ENCODE measurements at regions not wholly inside any gene's neighbourhood (a gene's known extent, or its start where the extent isn't known, plus 50 kb on each side); places are given as distances from the start of the nearest gene placed in this dataset.
A peak's percentile ranks its signal among the peaks of the same experiment; 100 is the strongest.

GRCh38 chr9:79812507-79813257 is 240.9 kb downstream of the TLE4 start:
- Mint-ChIP-seq H3K4me1 (peaks cover 22 to 54% of the 10 kb centered on the region in 2 donors), H3K27me3 (peaks cover 0 to 8% of the 10 kb centered on the region in 2 donors), H3K9me3 (no peaks in the 10 kb centered on the region), H3K27ac (peak overlapping the region; percentile 89), H3K36me3 (peaks cover 0 to 3% of the 10 kb centered on the region in 2 donors), H3K4me3 (peak overlapping the region; percentile 70 to 78)
- ATAC-seq (replicated peaks): peak; percentile 87 to 88
- peak; percentile 51 for DNase-seq

- peaks cover 0 to 8% of the 10 kb centered on the region in 2 donors for H3K27me3 Mint-ChIP-seq
- H3K27ac Mint-ChIP-seq: peak overlapping the region; percentile 89
- H3K4me1 Mint-ChIP-seq: peaks cover 18 to 49% of the 10 kb centered on the region in 2 donors
- H3K36me3 Mint-ChIP-seq: peaks cover 0 to 3% of the 10 kb centered on the region in 2 donors
- H3K9me3 Mint-ChIP-seq: no peaks in the 10 kb centered on the region
- ATAC-seq (replicated peaks): peak; percentile 63 to 65
- DNase-seq: no peak
- peak overlapping the region; percentile 70 to 78 for H3K4me3 Mint-ChIP-seq
These were observed 240.3 kb downstream of the TLE4 start for GRCh38 chr9:79812099-79812498.

- peaks cover 0 to 3% of the 10 kb centered on the region in 2 donors for H3K36me3 Mint-ChIP-seq
- ATAC-seq (replicated peaks): no peak
- H3K9me3 Mint-ChIP-seq: no peaks in the 10 kb centered on the region
- H3K27ac Mint-ChIP-seq: no peak overlapping the region
- H3K27me3 Mint-ChIP-seq: no peaks in the 10 kb centered on the region
- no peak overlapping the region for H3K4me3 Mint-ChIP-seq
- no peak for DNase-seq
- H3K4me1 Mint-ChIP-seq: peaks cover 8 to 31% of the 10 kb centered on the region in 2 donors
These were observed 238.2 kb downstream of the TLE4 start for GRCh38 chr9:79809931-79810330.

GRCh38 chr9:79809316-79809876 is 237.6 kb downstream of the TLE4 start:
- H3K4me1 Mint-ChIP-seq: peaks cover 8 to 27% of the 10 kb centered on the region in 2 donors
- peaks cover 0 to 3% of the 10 kb centered on the region in 2 donors for H3K36me3 Mint-ChIP-seq
- no peaks in the 10 kb centered on the region for H3K9me3 Mint-ChIP-seq
- ATAC-seq (replicated peaks): no peak
- H3K4me3 Mint-ChIP-seq: no peak overlapping the region
- no peaks in the 10 kb centered on the region for H3K27me3 Mint-ChIP-seq
- DNase-seq: no peak
- H3K27ac Mint-ChIP-seq: no peak overlapping the region

GRCh38 chr9:79807971-79808370 is 236.2 kb downstream of the TLE4 start:
- Mint-ChIP-seq H3K27ac (no peak overlapping the region), H3K27me3 (no peaks in the 10 kb centered on the region), H3K4me3 (no peak overlapping the region), H3K36me3 (peaks cover 0 to 3% of the 10 kb centered on the region in 2 donors), H3K4me1 (peaks cover 2 to 17% of the 10 kb centered on the region in 2 donors), H3K9me3 (no peaks in the 10 kb centered on the region)
- ATAC-seq (replicated peaks) (no peak), DNase-seq (no peak)

DNA sequence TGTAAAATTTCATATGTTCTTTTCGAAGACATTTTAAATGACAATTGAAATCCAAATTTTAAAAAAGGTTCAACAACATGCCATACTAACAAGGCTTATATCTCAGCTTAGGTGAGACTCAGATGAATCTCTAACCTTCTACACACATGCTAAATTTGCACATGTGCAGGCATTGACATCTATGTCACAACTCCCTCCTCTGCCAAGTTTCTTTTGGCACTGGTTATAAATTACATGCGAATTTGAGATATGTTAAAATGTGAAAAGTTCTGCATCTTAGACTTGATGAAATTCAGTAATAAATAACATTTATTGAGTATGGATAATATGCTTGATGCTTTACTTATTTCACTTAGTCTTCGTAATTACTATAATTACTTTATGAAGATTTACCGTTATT is 234.3 kb downstream of the TLE4 start:
- DNase-seq (no peak), ATAC-seq (replicated peaks) (no peak)
- Mint-ChIP-seq H3K4me3 (no peak overlapping the region), H3K27ac (no peak overlapping the region), H3K9me3 (no peaks in the 10 kb centered on the region), H3K4me1 (peaks cover 0 to 13% of the 10 kb centered on the region in 2 donors), H3K27me3 (no peaks in the 10 kb centered on the region), H3K36me3 (no peaks in the 10 kb centered on the region)

GRCh38 chr9:79801459-79801858 is 229.7 kb downstream of the TLE4 start:
- ATAC-seq (replicated peaks): no peak
- H3K27ac Mint-ChIP-seq: no peak overlapping the region
- H3K4me3 Mint-ChIP-seq: no peak overlapping the region

GRCh38 chr9:79800578-79800977 is 228.8 kb downstream of the TLE4 start:
- no peaks in the 10 kb centered on the region for H3K9me3 Mint-ChIP-seq
- no peak overlapping the region for H3K4me3 Mint-ChIP-seq
- ATAC-seq (replicated peaks) (no peak), DNase-seq (no peak)
- H3K27ac Mint-ChIP-seq: no peak overlapping the region
- H3K27me3 Mint-ChIP-seq: no peaks in the 10 kb centered on the region
- no peaks in the 10 kb centered on the region for H3K36me3 Mint-ChIP-seq
- H3K4me1 Mint-ChIP-seq: peaks cover 8 to 24% of the 10 kb centered on the region in 2 donors

More at GRCh38 chr9:79801459-79801858, 229.7 kb downstream of the TLE4 start:
- Mint-ChIP-seq H3K9me3 (no peaks in the 10 kb centered on the region), H3K36me3 (no peaks in the 10 kb centered on the region), H3K27me3 (no peaks in the 10 kb centered on the region), H3K4me1 (peaks cover 8 to 24% of the 10 kb centered on the region in 2 donors)
- DNase-seq: no peak

DNA sequence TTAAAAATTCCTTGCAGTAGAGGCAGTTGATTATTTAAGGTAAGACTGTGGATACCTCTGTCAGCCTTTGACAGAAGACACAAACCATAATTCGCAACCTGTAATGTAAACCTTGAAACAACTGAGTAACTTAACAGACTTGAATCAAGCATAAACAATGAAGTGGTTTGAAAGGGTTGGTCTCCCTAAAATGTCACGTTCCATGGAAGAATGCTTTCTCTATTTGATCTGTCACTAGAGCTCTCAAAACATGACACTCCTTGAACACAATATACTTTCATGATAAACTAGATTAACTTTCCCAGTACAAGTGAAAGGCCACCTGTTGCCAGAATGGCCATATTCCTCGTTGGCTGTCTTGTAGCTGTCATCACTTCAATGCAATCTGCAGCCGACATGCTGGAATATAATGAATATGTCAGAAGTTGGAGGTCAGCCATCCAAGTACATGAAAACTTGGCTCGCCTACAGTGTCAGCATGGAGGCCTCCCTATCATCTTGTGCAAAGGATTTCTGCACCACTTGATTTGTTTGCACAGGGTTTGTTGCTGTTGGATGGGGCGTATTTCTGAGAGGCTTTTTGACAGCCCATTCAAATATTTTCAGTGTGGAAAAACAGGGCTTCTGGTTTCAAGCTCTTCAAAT is 228.0 kb downstream of the TLE4 start:
- Mint-ChIP-seq H3K27ac (no peak overlapping the region), H3K4me1 (peaks cover 8 to 24% of the 10 kb centered on the region in 2 donors), H3K9me3 (no peaks in the 10 kb centered on the region), H3K36me3 (no peaks in the 10 kb centered on the region), H3K4me3 (no peak overlapping the region), H3K27me3 (no peaks in the 10 kb centered on the region)
- DNase-seq: no peak
- ATAC-seq (replicated peaks): peak; percentile 74 to 82

- no peaks in the 10 kb centered on the region for H3K36me3 Mint-ChIP-seq
- no peak overlapping the region for H3K4me3 Mint-ChIP-seq
- no peak overlapping the region for H3K27ac Mint-ChIP-seq
- H3K4me1 Mint-ChIP-seq: peaks cover 8 to 24% of the 10 kb centered on the region in 2 donors
- DNase-seq (no peak), ATAC-seq (replicated peaks) (no peak)
- no peaks in the 10 kb centered on the region for H3K27me3 Mint-ChIP-seq
- H3K9me3 Mint-ChIP-seq: no peaks in the 10 kb centered on the region
These were observed 226.7 kb downstream of the TLE4 start for GRCh38 chr9:79798450-79798849.

DNA sequence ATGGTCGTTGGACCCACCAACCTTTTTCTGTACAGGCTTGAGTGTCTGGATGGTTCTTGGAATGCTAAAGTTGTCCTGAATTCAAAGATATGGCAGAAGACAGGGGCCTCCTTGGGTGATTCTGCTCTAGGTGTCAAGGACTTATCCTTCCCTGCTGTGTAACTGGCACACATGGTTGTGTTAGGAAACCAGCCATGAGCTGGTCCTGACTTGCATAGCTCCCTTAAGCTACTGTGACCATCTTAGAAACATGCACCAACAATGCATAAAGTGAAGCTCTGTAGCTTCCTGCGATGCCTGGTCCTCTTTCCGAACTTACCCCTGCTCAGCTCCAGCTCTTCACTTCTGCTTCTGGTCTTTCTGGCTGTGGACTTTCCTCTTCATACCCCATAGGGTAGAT is 224.6 kb downstream of the TLE4 start:
- DNase-seq (no peak), ATAC-seq (replicated peaks) (no peak)
- H3K36me3 Mint-ChIP-seq: no peaks in the 10 kb centered on the region
- no peaks in the 10 kb centered on the region for H3K27me3 Mint-ChIP-seq
- H3K4me1 Mint-ChIP-seq: peaks cover 8 to 11% of the 10 kb centered on the region in 2 donors
- H3K27ac Mint-ChIP-seq: no peak overlapping the region
- no peak overlapping the region for H3K4me3 Mint-ChIP-seq
- no peaks in the 10 kb centered on the region for H3K9me3 Mint-ChIP-seq

DNA sequence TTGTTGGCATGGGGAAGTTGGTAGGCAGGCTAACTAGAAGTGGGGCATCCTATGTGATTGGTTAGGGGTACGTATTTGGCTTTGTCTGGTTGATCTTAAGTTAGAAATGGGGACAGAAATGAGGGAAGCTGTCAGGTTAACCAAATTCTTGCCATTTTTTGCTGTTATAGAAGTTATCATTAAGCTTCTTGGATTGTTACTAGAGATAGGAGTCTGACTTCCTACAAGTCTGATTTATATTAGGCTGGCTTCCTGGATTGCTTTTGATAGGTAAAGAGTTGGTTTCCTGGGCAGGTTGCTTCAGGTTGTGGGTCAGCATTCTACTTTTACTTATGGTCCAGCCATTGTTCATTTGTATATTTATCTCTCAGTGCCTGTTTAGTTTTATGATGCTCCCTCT is 216.9 kb downstream of the TLE4 start:
- Mint-ChIP-seq H3K36me3 (no peaks in the 10 kb centered on the region), H3K4me1 (no peaks in the 10 kb centered on the region), H3K27ac (no peak overlapping the region), H3K27me3 (no peaks in the 10 kb centered on the region), H3K9me3 (peaks cover 3 to 5% of the 10 kb centered on the region in 2 donors), H3K4me3 (no peak overlapping the region)
- DNase-seq (no peak), ATAC-seq (replicated peaks) (no peak)

- Mint-ChIP-seq H3K4me3 (no peak overlapping the region), H3K36me3 (no peaks in the 10 kb centered on the region), H3K9me3 (peaks cover 0 to 3% of the 10 kb centered on the region in 2 donors), H3K27me3 (no peaks in the 10 kb centered on the region), H3K4me1 (no peaks in the 10 kb centered on the region), H3K27ac (no peak overlapping the region)
- ATAC-seq (replicated peaks) (no peak), DNase-seq (no peak)
These were observed 209.5 kb downstream of the TLE4 start for GRCh38 chr9:79781263-79781662.

- H3K9me3 Mint-ChIP-seq: peaks cover 0 to 3% of the 10 kb centered on the region in 2 donors
- no peak overlapping the region for H3K27ac Mint-ChIP-seq
- no peak for DNase-seq
These were observed 208.8 kb downstream of the TLE4 start for GRCh38 chr9:79780559-79780958.

DNA sequence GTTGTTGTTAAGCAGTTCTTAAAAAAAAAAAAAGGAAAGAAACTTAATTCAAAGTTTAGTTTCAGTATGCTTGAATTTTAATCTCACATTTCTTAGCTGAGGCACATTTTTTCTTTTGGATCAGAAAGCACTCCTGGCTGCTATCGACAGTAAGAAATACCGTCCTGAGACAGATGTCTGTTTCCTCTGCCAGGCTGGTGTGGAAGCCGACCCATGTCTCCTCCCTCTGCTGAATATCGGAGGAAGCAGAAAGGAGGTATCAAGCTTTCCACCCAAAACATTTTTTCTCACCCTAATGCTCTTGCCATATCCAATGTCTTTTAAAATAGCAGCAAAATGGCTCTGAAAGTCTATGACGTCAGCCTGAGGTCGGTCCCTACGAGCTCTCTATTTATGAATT is 208.1 kb downstream of the TLE4 start:
- DNase-seq (no peak), ATAC-seq (replicated peaks) (no peak)
- Mint-ChIP-seq H3K27ac (no peak overlapping the region), H3K9me3 (peaks cover 0 to 3% of the 10 kb centered on the region in 2 donors), H3K36me3 (no peaks in the 10 kb centered on the region), H3K4me3 (no peak overlapping the region), H3K27me3 (no peaks in the 10 kb centered on the region), H3K4me1 (no peaks in the 10 kb centered on the region)

More at GRCh38 chr9:79780559-79780958, 208.8 kb downstream of the TLE4 start:
- no peak overlapping the region for H3K4me3 Mint-ChIP-seq
- H3K27me3 Mint-ChIP-seq: no peaks in the 10 kb centered on the region
- H3K4me1 Mint-ChIP-seq: no peaks in the 10 kb centered on the region
- ATAC-seq (replicated peaks): no peak
- H3K36me3 Mint-ChIP-seq: no peaks in the 10 kb centered on the region
